Activated naive CD4-positive, alpha-beta T cell treated with anti-CD3 and anti-CD28 coated beads, Interleukin-2, amount 10 ng/mL, durations not matched to agents 7 days and 5 days (primary cell): ENCODE measurements at regions not wholly inside any gene's neighbourhood (a gene's known extent, or its start where the extent isn't known, plus 50 kb on each side); places are given as distances from the start of the nearest gene placed in this dataset.

ENCODE experiments used
- CTCF ChIA-PET: fragments of 350-600 bp; sonication (Branson Sonifier 250); formaldehyde crosslinking; loops from one replicate; lab custom pipeline; 2021; ENCODE audit warnings: antibody characterized with exemption; lab: Charles Lee
- DNase-seq: peaks from one replicate; pipeline ENCODE4 v3.0.0-alpha.2; 2020
- H3K27ac Mint-ChIP-seq: one replicate; pipeline ENCODE4 v1.8.0; 2021; ENCODE audit warnings: mild to moderate bottlenecking, moderate library complexity, mixed read lengths
- H3K27me3 Mint-ChIP-seq: one replicate; pipeline ENCODE4 v1.8.0; 2021; ENCODE audit warnings: mild to moderate bottlenecking, mixed read lengths
- H3K36me3 Mint-ChIP-seq: one replicate; pipeline ENCODE4 v1.8.0; 2021; ENCODE audit warnings: mixed read lengths
- H3K4me1 Mint-ChIP-seq: one replicate; pipeline ENCODE4 v1.8.0; 2021; ENCODE audit warnings: mixed read lengths
- H3K4me3 Mint-ChIP-seq: one replicate; pipeline ENCODE4 v1.8.0; 2021; ENCODE audit warnings: mild to moderate bottlenecking, moderate library complexity, mixed read lengths
- H3K9me3 Mint-ChIP-seq: one replicate; pipeline ENCODE4 v1.8.0; 2021; ENCODE audit warnings: mixed read lengths

- Mint-ChIP-seq H3K4me1 (no peaks in the 10 kb centered on the region), H3K27me3 (no peaks in the 10 kb centered on the region), H3K36me3 (no peaks in the 10 kb centered on the region), H3K9me3 (no peaks in the 10 kb centered on the region), H3K4me3 (no peak overlapping the region), H3K27ac (no peak overlapping the region)
- no peak for DNase-seq
- CTCF ChIA-PET = no interaction called here
These were observed 311.0 kb downstream of the GABRB2 start for GRCh38 chr5:161235569-161235968.

- CTCF ChIA-PET = no interaction called here
These were observed 313.0 kb downstream of the GABRB2 start for GRCh38 chr5:161233553-161233952.

GRCh38 chr5:161230221-161230620 lies 316.3 kb downstream of the GABRB2 start:
- H3K27ac Mint-ChIP-seq = no peak overlapping the region
- H3K27me3 Mint-ChIP-seq = no peaks in the 10 kb centered on the region
- CTCF ChIA-PET = no interaction called here
- H3K4me1 Mint-ChIP-seq = no peaks in the 10 kb centered on the region
- no peak overlapping the region for H3K4me3 Mint-ChIP-seq
- no peaks in the 10 kb centered on the region for H3K9me3 Mint-ChIP-seq
- H3K36me3 Mint-ChIP-seq = no peaks in the 10 kb centered on the region
- DNase-seq = no peak

More at GRCh38 chr5:161233553-161233952, 313.0 kb downstream of the GABRB2 start:
- no peaks in the 10 kb centered on the region for H3K27me3 Mint-ChIP-seq
- no peaks in the 10 kb centered on the region for H3K9me3 Mint-ChIP-seq
- no peak overlapping the region for H3K4me3 Mint-ChIP-seq
- no peak for DNase-seq
- no peaks in the 10 kb centered on the region for H3K36me3 Mint-ChIP-seq
- no peaks in the 10 kb centered on the region for H3K4me1 Mint-ChIP-seq
- H3K27ac Mint-ChIP-seq = no peak overlapping the region

- CTCF ChIA-PET = no interaction called here
- Mint-ChIP-seq H3K4me1 (no peaks in the 10 kb centered on the region), H3K4me3 (no peak overlapping the region), H3K27me3 (no peaks in the 10 kb centered on the region), H3K9me3 (peaks cover 2% of the 10 kb centered on the region), H3K36me3 (no peaks in the 10 kb centered on the region), H3K27ac (no peak overlapping the region)
- DNase-seq = no peak
These were observed 326.7 kb downstream of the GABRB2 start for GRCh38 chr5:161219816-161220215.

- Mint-ChIP-seq H3K27ac (no peak overlapping the region), H3K4me3 (no peak overlapping the region), H3K36me3 (no peaks in the 10 kb centered on the region), H3K4me1 (no peaks in the 10 kb centered on the region), H3K27me3 (no peaks in the 10 kb centered on the region), H3K9me3 (no peaks in the 10 kb centered on the region)
- CTCF ChIA-PET = no interaction called here
- no peak for DNase-seq
These were observed 329.6 kb downstream of the GABRB2 start for GRCh38 chr5:161216877-161217276.

DNA sequence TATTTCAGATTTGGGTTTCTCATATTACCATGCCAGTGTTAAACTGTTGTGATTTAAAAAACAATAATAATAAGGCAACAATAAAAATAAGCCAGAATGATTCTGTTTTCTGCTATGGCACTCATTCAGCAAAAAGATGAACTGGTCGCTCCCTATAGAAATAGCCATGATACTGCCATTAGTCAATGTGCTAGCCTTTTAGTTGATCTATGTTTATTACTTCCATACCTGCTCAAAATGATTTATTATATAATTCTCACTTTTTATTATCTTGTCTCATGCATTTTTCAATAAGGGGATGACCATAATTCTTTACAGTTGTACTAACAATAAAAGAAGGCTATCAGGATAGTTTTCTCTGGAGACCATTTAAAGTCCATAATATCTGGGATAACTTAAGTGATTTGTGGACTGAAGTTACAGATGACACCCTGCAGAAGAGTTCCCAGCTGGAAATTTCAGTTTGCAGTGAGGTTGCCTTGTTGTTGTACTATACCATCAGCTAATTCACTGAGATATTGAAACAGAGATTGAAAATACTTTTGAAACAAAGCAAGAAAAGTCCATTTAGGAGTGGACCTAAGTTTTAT lies 334.3 kb downstream of the GABRB2 start:
- Mint-ChIP-seq H3K36me3 (no peaks in the 10 kb centered on the region), H3K27me3 (no peaks in the 10 kb centered on the region), H3K9me3 (no peaks in the 10 kb centered on the region), H3K27ac (no peak overlapping the region), H3K4me1 (no peaks in the 10 kb centered on the region), H3K4me3 (no peak overlapping the region)
- no peak for DNase-seq
- CTCF ChIA-PET = no interaction called here

- Mint-ChIP-seq H3K27ac (no peak overlapping the region), H3K27me3 (no peaks in the 10 kb centered on the region), H3K4me3 (no peak overlapping the region), H3K4me1 (no peaks in the 10 kb centered on the region), H3K36me3 (no peaks in the 10 kb centered on the region), H3K9me3 (peaks cover 4% of the 10 kb centered on the region)
- DNase-seq = no peak
- CTCF ChIA-PET = no interaction called here
These were observed 345.0 kb downstream of the GABRB2 start for GRCh38 chr5:161201558-161201957.

- no peaks in the 10 kb centered on the region for H3K27me3 Mint-ChIP-seq
These were observed 338.8 kb upstream of the ATP10B start for GRCh38 chr5:161190778-161191177.

DNA sequence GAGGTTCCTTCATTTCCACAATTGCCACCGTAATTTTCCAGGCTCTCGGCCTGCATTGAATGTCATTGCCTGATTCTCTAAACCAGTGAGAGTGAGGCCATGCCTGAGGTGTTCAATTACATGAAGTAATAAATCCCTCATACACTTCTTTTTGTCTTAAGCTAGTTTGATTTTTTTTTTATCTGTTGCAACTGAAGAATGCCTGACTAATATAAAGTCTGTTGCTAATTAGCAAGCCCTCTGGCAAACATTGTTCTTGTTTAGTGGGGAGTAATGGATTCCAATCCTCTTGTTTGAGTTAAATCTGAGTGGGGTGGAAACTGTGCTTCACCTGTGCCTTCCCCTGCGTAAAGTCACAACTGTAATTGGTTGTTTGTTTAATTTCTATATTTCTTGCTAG lies 338.1 kb upstream of the ATP10B start:
- H3K4me3 Mint-ChIP-seq = no peak overlapping the region
- H3K9me3 Mint-ChIP-seq = no peaks in the 10 kb centered on the region
- no peaks in the 10 kb centered on the region for H3K27me3 Mint-ChIP-seq
- no peak for DNase-seq
- CTCF ChIA-PET = no interaction called here
- H3K27ac Mint-ChIP-seq = no peak overlapping the region
- no peaks in the 10 kb centered on the region for H3K4me1 Mint-ChIP-seq
- H3K36me3 Mint-ChIP-seq = no peaks in the 10 kb centered on the region

More at GRCh38 chr5:161190778-161191177, 338.8 kb upstream of the ATP10B start:
- Mint-ChIP-seq H3K4me1 (no peaks in the 10 kb centered on the region), H3K36me3 (no peaks in the 10 kb centered on the region), H3K9me3 (no peaks in the 10 kb centered on the region), H3K4me3 (no peak overlapping the region), H3K27ac (no peak overlapping the region)
- CTCF ChIA-PET = no interaction called here
- no peak for DNase-seq

DNA sequence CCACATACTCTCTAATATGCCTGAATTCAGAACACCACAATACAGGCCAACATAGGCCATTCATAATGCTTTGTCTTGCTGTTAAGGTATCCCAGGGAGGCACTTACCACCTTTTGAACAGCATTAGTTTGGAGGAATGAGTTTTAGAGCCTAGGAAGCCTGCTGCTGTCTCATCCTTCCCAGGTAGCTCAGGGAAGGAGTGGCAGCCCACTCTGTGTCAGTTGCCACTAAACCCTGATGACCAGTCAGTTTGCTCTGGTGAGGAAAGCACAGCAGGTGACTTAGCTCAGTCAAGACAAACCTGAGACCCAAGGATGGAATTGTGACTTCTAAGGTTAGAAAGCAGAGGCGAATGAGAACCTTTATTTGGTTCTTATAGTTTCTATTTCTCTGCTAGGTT lies 337.4 kb upstream of the ATP10B start:
- H3K4me1 Mint-ChIP-seq = no peaks in the 10 kb centered on the region
- no peak for DNase-seq
- H3K27me3 Mint-ChIP-seq = no peaks in the 10 kb centered on the region
- no peaks in the 10 kb centered on the region for H3K36me3 Mint-ChIP-seq
- CTCF ChIA-PET = no interaction called here
- H3K27ac Mint-ChIP-seq = no peak overlapping the region
- H3K4me3 Mint-ChIP-seq = no peak overlapping the region
- no peaks in the 10 kb centered on the region for H3K9me3 Mint-ChIP-seq

DNA sequence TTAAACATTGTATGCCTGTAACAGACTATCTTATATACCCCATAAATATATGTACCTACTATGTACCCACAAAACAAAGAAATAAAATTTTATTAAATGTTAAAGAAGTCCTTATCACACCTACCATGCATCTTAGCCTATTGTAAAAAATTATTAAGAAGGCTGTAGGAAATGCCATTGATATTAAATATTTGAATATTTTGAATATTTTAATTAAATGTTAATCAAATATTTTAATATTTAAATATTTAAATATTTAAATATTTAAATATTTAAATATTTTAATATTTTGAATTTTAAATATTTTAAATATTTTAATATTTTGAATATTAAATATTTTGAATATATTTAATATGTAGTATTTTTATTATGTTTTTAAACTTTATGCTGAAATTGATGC lies 331.5 kb upstream of the ATP10B start:
- Mint-ChIP-seq H3K9me3 (no peaks in the 10 kb centered on the region), H3K27me3 (no peaks in the 10 kb centered on the region), H3K36me3 (no peaks in the 10 kb centered on the region), H3K4me3 (no peak overlapping the region), H3K4me1 (no peaks in the 10 kb centered on the region), H3K27ac (no peak overlapping the region)
- CTCF ChIA-PET = no interaction called here
- no peak for DNase-seq

DNA sequence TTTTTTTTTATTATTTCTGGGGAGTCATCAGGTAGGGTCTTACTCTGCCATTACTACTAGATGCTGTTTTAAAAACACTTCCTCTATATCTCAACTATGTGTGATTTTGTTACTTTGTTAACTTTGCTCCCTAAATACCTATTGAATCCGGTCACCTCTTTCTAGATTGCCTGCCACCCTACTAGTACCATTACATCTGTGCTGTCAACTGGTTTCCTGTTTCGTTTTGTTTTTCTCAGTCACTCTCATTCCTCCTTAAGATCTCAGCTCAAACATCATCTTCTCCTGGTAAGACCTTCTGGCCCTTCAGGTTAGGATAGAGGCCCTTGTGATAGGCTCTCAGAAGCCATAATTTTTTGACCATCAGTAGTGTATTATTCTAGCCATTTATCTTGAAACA lies 324.2 kb upstream of the ATP10B start:
- Mint-ChIP-seq H3K36me3 (no peaks in the 10 kb centered on the region), H3K9me3 (no peaks in the 10 kb centered on the region), H3K27me3 (no peaks in the 10 kb centered on the region), H3K27ac (no peak overlapping the region), H3K4me1 (no peaks in the 10 kb centered on the region), H3K4me3 (no peak overlapping the region)
- DNase-seq = no peak
- CTCF ChIA-PET = no interaction called here

GRCh38 chr5:161169776-161170175 lies 317.8 kb upstream of the ATP10B start:
- CTCF ChIA-PET = no interaction called here

GRCh38 chr5:161167016-161167767 lies 315.2 kb upstream of the ATP10B start:
- no peak overlapping the region for H3K27ac Mint-ChIP-seq
- CTCF ChIA-PET = no interaction called here

More at GRCh38 chr5:161169776-161170175, 317.8 kb upstream of the ATP10B start:
- no peaks in the 10 kb centered on the region for H3K27me3 Mint-ChIP-seq
- H3K4me3 Mint-ChIP-seq = no peak overlapping the region
- H3K4me1 Mint-ChIP-seq = no peaks in the 10 kb centered on the region
- peaks cover 3% of the 10 kb centered on the region for H3K9me3 Mint-ChIP-seq
- H3K36me3 Mint-ChIP-seq = no peaks in the 10 kb centered on the region
- no peak overlapping the region for H3K27ac Mint-ChIP-seq
- DNase-seq = no peak

GRCh38 chr5:161165998-161166660 lies 314.1 kb upstream of the ATP10B start:
- CTCF ChIA-PET = interaction anchor here (0.6 kb wide), 1 partner anchor 191 kb away, joined by 3 read pairs; no protein-coding TSS in a partner anchor
- Mint-ChIP-seq H3K4me1 (no peaks in the 10 kb centered on the region), H3K27ac (no peak overlapping the region), H3K36me3 (no peaks in the 10 kb centered on the region), H3K9me3 (peaks cover 4% of the 10 kb centered on the region), H3K27me3 (no peaks in the 10 kb centered on the region), H3K4me3 (no peak overlapping the region)
- no peak for DNase-seq

More at GRCh38 chr5:161167016-161167767, 315.2 kb upstream of the ATP10B start:
- no peaks in the 10 kb centered on the region for H3K36me3 Mint-ChIP-seq
- H3K9me3 Mint-ChIP-seq = peaks cover 4% of the 10 kb centered on the region
- no peaks in the 10 kb centered on the region for H3K4me1 Mint-ChIP-seq
- DNase-seq = no peak
- H3K4me3 Mint-ChIP-seq = no peak overlapping the region
- no peaks in the 10 kb centered on the region for H3K27me3 Mint-ChIP-seq
